ENCODE measurements at regions not wholly inside any gene's neighbourhood (a gene's known extent, or its start where the extent isn't known, plus 50 kb on each side); places are given as distances from the start of the nearest gene placed in this dataset.

DNA sequence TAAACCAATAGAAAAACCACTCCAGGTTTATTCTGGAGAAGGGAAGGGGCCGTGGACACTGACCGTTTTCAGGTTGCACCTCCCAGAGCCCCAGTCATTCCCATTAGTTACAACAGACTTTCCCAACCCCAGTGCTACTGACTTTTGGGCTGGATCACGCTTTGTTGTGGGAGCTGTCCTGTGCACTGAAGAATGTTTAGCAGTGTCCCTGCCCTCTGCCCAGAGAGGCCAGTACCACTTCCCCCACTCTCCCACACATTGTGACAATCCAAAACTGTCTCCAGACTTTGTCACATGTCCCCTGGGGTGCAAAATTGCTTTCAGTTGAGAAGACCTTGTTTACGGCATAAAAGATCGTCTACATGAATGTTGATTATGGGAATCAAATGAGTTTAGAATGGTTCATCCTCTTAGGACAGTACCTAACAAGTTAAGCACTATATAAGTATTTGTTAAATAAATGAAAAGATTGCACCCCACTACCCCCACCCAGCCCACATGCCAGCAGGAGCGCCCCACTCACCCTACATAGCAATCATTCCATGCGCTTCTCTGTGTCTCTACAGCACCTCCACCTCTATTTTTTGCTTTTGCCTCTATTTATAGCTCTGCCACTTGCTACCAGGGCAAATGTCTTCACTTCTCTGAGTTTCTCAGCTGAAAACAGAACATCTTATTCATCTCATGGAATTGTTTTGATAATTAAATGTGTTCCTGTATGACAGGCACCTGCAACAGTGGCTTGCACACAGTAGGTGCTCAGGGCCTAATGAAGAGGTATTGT, 104.9 kb downstream of the AXIN2 start:
- Histone ChIP-seq H3K36me3 (ENCODE audit: insufficient read depth in 1 of 2, low read depth in 1 of 2) (no peaks in the 10 kb centered on the region), H3K27me3 (ENCODE audit: insufficient read depth in 3 of 3, low read length in 2 of 3) (no peaks in the 10 kb centered on the region), H3K4me3 (peak overlapping the region; percentile 31), H3K9me3 (no peaks in the 10 kb centered on the region), H3K27ac (peak overlapping the region; percentile 62), H3K4me1 (peaks cover 30% of the 10 kb centered on the region)
- WGBS, 3 donors = 25 to 40% (median 26%) methylated on average over 7 of the region's 7 CpGs
- intact Hi-C loops (cut with DNase I) = loop anchor here (2.0 to 10.0 kb wide), 3 partner anchors 102 to 338 kb away; no protein-coding TSS in a partner anchor
- DNase-seq (no peak), ATAC-seq (peak; percentile 29 to 54 (median 46))
- no peak for TF ChIP-seq CTCF (IDR thresholded peaks at IDR 0.05)

DNA sequence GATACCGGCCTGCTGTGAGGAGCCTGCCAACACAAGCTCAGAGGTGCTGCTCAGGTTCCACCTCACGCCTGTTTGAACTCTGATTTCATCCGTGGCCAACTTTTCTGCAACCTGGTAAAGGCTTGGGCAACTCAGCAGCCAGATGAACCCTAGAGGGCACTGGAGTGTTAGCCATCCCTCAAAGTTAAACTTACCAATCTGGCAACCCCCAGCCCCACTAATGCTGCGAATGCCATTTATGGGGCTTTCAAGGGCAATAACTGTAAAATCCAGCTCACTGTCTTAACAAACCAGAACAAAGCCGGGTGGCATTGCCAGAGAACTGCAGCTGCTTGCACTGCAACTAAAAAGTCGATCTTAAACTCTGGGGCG, 105.5 kb downstream of the AXIN2 start:
- intact Hi-C loops (cut with DNase I) = loop anchor here (2.0 to 10.0 kb wide), 4 partner anchors 101 to 339 kb away; no protein-coding TSS in a partner anchor
- peak overlapping the region; percentile 62 for H3K27ac ChIP-seq
- H3K36me3 ChIP-seq (ENCODE audit: insufficient read depth in 1 of 2, low read depth in 1 of 2) = no peaks in the 10 kb centered on the region
- ATAC-seq (peak; percentile 82 to 90 (median 86)), DNase-seq (peak in 1 of 2 donors; percentile 64)
- H3K9me3 ChIP-seq = no peaks in the 10 kb centered on the region
- WGBS, 3 donors = 18 to 27% (median 18%) methylated on average over 7 of the region's 7 CpGs
- peaks cover 28% of the 10 kb centered on the region for H3K4me1 ChIP-seq
- no peaks in the 10 kb centered on the region for H3K27me3 ChIP-seq (ENCODE audit: insufficient read depth in 3 of 3, low read length in 2 of 3)
- peak overlapping the region; percentile 31 for H3K4me3 ChIP-seq
- TF ChIP-seq CTCF (IDR thresholded peaks at IDR 0.05) = peak; percentile 42

GRCh38 chr17:65455154-65455971, 106.1 kb downstream of the AXIN2 start:
- no peak for DNase-seq
- peak in 3 of 4 donors; percentile 7 to 40 (median 26) for ATAC-seq
- Histone ChIP-seq H3K9me3 (no peaks in the 10 kb centered on the region), H3K4me3 (no peak overlapping the region), H3K36me3 (ENCODE audit: insufficient read depth in 1 of 2, low read depth in 1 of 2) (no peaks in the 10 kb centered on the region), H3K27me3 (ENCODE audit: insufficient read depth in 3 of 3, low read length in 2 of 3) (no peaks in the 10 kb centered on the region), H3K27ac (peak overlapping the region; percentile 62), H3K4me1 (peaks cover 22% of the 10 kb centered on the region)
- TF ChIP-seq CTCF (IDR thresholded peaks at IDR 0.05) = no peak
- intact Hi-C loops (cut with DNase I) = loop anchor here in 1 of 2 donors (2.0 to 10.0 kb wide), 3 partner anchors 101 to 339 kb away; no protein-coding TSS in a partner anchor
- WGBS, 3 donors = 42 to 59% (median 43%) methylated on average over 11 of the region's 11 CpGs

GRCh38 chr17:65453204-65453931, 108.1 kb downstream of the AXIN2 start:
- H3K9me3 ChIP-seq = no peaks in the 10 kb centered on the region
- H3K4me1 ChIP-seq = peaks cover 21% of the 10 kb centered on the region
- no peak for TF ChIP-seq CTCF (IDR thresholded peaks at IDR 0.05)
- intact Hi-C loops (cut with DNase I) = loop anchor here in 1 of 2 donors (10.0 kb wide), 2 partner anchors 301 to 341 kb away; no protein-coding TSS in a partner anchor
- no peaks in the 10 kb centered on the region for H3K36me3 ChIP-seq (ENCODE audit: insufficient read depth in 1 of 2, low read depth in 1 of 2)
- H3K27me3 ChIP-seq (ENCODE audit: insufficient read depth in 3 of 3, low read length in 2 of 3) = no peaks in the 10 kb centered on the region
- ATAC-seq = no peak
- DNase-seq = no peak
- WGBS, 3 donors = 88 to 99% (median 93%) methylated on average over 4 of the region's 4 CpGs
- no peak overlapping the region for H3K27ac ChIP-seq
- H3K4me3 ChIP-seq = no peak overlapping the region
